LNCAP (cell line): ENCODE measurements at regions not wholly inside any gene's neighbourhood (a gene's known extent, or its start where the extent isn't known, plus 50 kb on each side); places are given as distances from the start of the nearest gene placed in this dataset.
A peak's percentile ranks its signal among the peaks of the same experiment; 100 is the strongest.

Experiments
- TF ChIP-seq, protein P1 (sequence below): fragments of 450-650 bp; IDR thresholded peaks from 2 replicates; pipeline ENCODE4 v1.5.1; 2017; ENCODE audit warnings: mild to moderate bottlenecking

DNA sequence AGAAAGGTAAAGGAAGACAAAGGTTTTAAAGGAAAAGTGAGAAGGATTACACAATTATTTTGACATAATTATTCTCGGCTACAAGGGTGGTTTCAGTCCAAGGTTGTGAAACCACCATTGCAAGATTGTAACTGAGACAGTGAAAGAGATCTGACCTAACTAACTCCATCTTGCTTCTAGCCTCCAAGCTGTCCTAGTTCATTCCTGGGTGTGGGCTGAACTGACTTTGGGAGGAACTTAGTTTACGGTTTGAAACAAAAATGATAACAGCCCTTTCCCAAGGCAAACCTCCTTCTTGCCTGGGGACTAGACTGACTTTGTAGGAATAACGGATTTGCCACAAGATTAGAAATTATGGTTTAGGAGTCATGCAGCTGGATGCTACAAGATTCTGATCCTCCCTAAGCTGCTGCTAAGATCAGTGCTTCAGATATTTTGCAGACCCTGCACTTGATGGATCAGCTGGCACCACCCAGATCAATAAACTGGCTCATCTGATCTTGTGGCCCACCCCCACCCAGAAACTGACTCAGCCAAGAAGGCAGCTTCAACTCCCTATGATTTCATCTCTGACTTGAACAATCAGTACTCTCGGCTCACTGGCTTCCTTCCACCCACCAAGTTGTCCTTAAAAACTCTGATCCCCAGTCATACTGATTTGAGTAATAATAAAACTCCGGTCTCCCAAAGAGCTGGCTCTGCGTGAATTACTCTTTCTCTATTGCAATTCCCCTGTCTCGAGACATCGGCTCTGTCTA, 57.7 kb upstream of the AADACL2 start:
- TF ChIP-seq, protein P1, sequence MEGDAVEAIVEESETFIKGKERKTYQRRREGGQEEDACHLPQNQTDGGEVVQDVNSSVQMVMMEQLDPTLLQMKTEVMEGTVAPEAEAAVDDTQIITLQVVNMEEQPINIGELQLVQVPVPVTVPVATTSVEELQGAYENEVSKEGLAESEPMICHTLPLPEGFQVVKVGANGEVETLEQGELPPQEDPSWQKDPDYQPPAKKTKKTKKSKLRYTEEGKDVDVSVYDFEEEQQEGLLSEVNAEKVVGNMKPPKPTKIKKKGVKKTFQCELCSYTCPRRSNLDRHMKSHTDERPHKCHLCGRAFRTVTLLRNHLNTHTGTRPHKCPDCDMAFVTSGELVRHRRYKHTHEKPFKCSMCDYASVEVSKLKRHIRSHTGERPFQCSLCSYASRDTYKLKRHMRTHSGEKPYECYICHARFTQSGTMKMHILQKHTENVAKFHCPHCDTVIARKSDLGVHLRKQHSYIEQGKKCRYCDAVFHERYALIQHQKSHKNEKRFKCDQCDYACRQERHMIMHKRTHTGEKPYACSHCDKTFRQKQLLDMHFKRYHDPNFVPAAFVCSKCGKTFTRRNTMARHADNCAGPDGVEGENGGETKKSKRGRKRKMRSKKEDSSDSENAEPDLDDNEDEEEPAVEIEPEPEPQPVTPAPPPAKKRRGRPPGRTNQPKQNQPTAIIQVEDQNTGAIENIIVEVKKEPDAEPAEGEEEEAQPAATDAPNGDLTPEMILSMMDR = no peak

GRCh38 chr3:151673974-151674373, 59.8 kb upstream of the AADACL2 start:
- TF ChIP-seq, protein P1 = no peak

GRCh38 chr3:151660885-151661284, 72.8 kb upstream of the AADACL2 start:
- TF ChIP-seq, protein P1 = peak; percentile 26; the same call in 1 of the 2 replicates

DNA sequence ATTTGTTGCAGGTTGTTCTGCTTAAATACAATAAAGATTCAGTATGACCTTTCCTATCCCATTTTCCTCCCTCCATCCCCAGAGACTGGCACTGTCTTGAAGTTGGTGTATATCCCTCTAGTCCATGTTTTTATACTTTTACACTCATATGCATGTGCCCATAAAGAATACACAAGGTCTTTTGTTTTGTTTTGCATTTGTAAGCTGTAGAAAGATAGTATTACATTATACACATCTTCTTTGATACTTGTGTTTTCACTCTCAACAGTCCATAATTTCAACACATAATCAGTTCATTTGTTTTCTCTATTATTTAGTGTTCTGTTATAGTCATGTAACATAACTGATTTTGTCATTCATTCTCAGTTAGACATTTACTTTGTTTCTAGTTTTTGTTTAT, 88.7 kb upstream of the AADACL2 start:
- TF ChIP-seq, protein P1 = no peak

DNA sequence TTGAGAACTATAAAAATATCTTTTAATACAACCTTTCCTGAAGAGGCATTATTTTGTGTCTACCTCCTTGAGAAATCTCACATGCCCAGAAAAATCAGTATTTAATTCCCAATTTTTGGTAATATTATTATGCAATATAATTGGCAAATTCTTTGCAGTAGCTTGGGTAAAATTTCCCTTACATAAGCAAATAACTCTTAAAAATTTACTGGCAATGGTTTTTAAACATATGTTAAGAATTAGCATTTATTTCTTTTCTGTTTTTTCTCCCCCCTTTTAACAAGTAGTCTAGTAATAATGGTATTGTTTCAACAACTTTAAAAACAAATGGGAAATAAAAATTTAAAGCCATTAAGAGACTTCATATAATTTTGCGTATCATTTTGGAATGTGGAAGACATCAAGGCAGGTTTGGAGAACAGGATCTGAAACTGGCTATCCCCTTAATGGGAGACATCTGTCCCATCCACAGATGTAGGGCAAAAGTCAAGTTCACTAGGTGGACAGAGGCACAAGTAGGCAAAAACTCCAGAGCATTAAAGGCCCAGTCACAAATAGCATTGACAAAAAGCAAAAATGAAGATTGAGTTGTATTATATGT, 89.6 kb upstream of the AADACL2 start:
- TF ChIP-seq, protein P1 = no peak

DNA sequence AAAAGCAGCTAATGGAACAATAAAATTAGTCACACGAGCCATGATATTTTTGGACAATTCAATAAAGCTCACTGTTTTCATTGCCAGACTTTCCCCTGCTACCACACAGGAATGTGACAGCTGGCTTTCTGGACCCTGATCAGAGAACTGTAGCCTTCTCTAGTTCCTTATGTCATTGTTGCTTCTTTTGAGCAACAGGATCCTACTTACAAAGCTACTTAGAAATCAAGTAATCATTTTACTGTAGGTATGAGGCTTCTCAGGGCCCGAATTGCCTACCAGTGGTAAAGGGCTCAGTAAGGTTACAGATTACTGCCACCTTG, 94.3 kb upstream of the AADACL2 start:
- TF ChIP-seq, protein P1 = no peak

DNA sequence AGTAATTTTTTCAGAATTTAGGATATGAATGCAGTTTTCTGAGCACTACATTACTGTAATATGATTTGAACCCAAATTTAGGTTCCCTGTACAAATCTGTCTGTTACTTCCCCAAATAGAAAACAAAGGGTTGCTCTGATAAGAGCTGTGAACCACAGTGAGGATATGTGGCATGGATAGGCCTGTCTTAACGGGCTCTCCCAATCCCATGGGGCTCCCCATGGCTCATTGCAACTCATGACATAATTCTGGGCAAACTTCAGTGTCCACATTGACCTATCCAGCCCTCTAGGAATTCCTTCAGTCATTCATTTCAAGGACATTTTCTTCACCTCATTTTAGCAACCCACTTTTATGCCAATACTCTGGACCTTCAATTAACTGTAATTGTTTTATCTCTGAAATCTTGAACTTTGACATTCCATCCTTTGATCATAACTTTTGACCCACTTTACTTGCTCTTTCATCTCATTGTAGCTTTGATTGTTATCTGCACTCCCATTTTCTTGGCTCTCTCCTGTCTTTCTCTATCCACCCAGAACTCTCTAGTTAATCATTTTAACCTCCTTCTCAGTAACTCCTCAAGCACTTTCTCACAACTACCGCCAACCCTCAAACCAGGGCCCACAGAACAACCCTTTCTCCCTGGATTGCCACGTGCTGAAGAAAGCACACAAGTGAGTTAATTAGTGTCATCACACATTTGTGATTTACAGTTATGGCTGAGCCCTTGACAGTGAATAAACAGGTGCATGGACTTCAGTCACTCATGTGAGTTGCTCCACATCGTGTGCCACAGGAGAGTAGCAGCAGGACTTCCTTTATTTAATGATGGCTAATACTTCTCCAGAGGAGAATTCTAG, 94.9 kb upstream of the AADACL2 start:
- TF ChIP-seq, protein P1 = no peak
